HG02973 (cell line): ENCODE measurements at regions not wholly inside any gene's neighbourhood (a gene's known extent, or its start where the extent isn't known, plus 50 kb on each side); places are given as distances from the start of the nearest gene placed in this dataset.
"Not testable (repeated sequence)": the region's sequence is repeated elsewhere in the genome, so short reads cannot be mapped to it uniquely, and the experiment has no call there.

Experiments used
- ATAC-seq: cut with Tn5 transposase; IDR thresholded peaks from one replicate; pipeline ENCODE4 v1.9.1; 2021; ENCODE audit warnings: moderate library complexity; ENCODE audit not compliant: unreplicated experiment

DNA sequence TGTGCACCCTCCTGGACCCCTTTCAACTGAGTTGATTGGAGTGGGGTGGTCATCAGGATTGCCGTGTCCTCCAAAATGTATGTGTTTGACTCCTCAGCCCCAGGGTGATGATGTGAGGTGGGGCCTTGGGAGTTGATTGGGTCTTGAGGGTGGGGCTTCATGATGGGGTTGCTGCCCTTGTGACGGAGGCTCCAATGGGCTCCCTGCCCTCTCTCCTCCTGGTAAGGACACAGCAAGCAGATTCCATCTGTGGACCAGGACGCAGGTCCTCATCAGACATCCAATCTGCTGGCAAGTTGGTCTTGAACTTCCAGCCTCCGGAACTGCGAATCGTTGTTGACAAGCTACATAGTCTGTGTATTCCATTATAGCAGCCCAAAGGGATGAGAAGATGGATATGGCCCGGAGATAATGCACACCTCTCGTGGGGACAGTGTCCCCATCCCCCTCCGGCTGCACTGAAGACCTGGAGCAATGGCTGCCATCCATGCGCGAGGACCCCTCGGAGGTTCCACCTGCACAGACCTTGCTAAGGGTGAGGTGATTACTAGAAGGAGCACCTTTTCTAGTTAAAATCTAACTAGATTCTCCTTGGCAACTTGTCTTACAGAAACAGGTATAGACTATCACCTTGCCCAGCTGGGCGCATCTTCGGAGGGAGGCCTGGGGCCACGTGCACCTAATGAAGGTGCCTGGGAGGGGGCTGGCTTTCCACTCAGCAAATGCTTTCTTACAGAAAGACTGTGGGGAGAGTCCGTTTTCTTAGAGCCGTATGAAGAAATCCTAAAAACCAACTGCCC, 75.7 kb upstream of the IRX4 start:
- no peak for ATAC-seq

DNA sequence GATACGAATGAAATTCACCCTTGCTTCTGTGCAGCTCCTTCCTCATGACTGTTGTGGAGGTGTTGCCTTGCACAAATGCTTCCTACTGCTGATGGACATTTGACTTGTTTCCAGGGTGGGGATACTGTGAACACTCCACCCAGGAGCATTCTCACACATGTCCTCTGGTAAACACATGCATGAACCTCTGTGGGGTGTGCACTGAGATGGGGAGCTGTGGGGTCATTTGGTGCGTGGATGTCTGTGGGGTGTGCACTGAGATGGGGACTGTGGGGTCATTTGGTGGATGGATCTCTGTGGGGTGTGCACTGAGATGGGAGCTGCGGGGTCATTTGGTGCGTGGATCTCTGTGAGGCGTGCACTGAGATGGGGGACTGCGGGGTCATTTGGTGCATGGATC, 72.9 kb upstream of the IRX4 start:
- no peak for ATAC-seq

DNA sequence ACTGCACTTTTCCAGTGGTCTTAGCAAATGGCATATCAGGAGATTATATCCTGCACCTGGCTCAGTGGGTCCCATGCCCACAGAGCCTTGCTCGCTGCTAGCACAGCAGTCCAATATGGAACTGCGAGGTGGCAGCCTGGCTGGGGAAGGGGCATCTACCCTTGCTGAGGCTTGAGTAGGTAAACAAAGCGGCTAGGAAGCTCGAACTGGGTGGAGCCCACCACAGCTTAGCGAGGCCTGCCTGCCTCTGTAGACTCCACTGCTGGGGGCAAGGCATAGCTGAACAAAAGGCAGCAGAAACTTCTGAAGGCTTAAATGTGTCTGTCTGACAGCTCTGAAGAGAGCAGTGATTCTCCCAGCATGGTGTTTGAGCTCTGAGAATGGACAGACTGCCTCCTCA, 71.0 kb upstream of the IRX4 start:
- ATAC-seq: not testable (repeated sequence)

DNA sequence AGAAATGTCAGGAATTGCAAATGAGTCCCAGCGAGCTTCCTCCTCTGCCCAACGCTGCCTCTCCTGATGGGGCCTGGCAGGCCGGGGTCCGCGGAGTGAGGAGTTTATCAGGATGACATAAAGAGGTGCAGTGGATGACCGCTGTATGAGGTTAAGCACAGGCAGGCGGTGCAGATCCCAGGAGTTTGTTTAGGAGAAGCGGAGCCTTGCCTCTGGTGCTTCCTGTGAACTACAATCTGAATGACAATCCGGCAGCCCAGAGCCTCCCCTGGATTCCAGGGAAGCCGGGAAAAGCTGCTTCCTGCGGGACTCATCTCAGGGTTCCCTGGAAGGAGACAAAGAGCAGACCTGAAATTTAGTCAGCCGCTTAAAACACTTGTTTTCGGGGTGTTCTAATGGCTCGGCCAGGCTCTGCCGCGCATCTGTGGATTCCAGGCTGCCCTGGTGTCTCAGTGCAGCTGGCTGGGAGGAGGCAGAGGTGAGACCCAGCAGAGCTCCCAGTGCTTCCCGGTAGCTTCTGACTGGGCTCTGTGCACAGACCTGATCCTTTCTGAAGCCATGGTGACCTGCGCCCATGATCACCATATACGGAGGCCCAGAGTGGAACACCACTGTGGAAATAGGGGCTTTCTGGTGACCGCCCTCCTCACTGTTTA, 69.8 kb upstream of the IRX4 start:
- ATAC-seq: no peak

DNA sequence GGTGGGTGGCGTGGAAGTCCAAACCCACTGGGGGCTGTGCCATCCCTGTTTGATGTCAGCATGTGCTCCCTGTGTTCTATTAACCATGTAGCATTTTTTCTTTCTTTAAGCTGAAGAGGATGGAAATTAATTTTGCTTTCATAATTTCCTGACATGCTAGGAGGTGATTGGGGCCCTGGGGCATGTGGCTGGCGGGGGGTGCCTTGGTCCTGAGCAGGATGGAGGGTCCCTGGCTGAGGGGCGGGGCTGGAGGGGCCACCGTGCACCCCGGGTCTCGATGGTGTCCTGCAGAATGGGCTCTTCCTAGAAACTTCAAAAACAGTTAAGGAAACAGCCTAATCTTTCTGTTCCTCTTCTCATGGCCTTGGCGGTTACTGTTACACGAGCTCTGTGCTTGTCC, 69.3 kb upstream of the IRX4 start:
- ATAC-seq: no peak

DNA sequence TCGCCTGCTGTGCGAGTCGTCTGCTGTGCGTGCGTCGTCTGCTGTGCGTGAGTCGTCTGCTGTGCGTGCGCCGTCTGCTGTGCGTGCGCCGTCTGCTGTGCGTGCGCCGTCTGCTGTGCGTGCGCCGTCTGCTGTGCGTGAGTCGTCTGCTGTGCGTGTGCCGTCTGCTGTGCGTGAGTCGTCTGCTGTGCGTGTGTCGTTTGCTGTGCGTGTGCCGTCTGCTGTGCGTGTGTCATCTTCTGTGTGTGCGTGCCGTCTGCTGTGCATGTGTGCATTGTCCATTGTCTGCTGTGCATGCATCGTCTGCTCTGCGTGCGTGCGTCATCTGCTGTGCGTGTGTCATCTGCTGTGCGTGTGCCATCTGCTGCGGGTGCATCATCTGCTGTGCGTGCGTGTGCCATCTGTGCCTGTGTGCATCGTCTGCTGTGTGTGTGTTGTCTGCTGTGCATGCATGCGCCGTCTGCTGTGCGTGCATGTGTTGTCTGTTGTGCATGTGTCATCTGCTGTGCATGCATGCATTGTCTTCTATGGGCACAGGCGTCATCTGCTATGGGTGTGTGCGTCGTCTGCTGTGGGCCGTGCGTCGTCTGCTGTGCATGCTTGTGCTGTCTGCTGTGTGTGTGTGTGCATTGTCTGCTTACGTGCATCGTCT, 68.6 kb upstream of the IRX4 start:
- ATAC-seq: no peak

DNA sequence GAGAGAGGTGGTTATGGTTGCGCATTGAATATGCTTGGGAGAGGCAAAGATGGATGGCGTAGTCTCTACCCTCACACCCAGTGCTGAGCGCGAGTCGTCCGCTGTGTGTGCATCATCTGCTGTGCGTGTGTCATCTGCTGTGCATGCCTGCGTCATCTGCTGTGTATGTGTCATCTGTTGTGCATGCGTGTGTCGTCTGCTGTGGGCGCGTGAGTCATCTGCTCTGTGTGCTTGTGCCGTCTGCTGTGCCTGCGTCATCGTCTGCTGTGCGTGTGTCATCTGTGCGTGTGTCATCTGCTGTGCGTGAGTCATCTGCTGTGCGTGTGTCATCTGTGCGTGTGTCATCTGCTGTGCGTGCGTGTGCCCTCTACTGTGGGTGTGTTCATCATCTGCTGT, 68.0 kb upstream of the IRX4 start:
- ATAC-seq: no peak

DNA sequence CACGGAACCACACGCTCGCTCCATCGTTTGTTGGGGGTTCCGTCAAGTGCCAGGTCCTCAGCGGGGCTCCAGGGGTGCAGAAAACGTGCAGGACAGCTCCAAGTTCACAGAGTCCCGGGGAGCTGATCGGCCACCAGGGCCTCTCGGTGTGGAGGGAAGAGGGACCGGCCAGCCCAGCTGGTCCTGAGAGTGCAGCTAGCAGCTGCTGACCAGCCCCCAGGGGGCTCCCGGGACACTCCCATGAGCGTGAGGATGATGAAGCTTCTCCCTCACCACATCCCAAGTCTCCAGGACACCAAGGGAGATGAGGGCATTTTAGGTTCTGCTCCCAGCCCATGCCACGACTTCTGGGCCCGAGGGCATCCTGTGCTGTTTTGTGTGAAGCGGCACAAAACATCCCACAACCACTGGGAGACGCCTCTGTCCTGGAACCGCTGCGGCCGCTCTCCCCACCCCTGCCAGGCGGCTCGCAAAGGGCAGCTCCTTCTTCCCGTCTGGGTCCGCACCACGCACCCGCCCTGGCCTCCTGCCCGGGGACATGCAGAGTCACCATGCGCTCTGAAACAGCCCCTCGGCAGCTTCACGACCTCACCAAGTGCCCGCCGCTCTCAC, 67.5 kb upstream of the IRX4 start:
- ATAC-seq: no peak

DNA sequence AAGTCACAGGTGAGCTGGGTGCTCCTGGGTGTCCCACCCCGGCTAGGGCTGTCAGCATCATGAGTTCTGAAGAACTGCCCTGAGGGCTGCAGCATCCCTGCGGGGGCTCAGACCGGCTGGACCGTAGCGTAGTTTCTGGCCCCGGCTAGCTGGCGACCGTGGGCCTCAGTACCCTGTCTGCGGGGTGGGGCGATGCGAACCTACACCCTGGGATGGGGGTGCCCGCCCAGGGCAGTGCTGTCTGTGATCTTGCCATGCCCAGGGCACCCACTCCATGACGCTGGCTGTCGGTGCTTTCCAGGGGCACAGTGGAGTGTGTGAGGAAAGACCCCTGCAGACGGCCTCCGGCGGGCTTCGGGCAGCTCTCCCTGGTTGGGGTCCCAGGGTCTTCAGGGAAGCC, 66.5 kb upstream of the IRX4 start:
- ATAC-seq: no peak

DNA sequence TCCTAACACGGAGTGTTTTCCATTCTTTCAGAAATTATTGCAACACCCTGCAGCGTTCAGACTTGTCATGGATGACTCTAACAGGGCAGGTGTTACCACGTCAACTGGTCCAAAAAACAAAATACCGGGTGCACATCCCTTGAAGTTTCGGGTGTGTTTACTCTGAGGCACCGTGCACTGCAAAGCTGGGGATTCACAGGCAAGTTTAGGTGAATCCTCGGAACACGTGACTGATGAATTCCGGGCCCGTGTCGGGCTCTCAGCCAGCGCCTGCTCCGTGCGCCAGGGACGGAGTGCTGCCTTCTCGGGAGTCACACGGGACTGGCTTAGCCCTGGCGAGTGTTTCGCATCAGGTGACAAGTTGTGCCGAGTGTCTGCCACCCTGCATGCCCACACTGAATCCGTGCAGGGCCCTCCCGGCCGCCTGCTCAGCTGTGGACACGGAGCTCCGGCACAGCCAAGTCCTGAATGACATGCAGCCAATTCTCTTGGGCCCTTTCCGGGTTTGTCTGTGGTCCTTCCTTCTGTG, 66.0 kb upstream of the IRX4 start:
- ATAC-seq: no peak

DNA sequence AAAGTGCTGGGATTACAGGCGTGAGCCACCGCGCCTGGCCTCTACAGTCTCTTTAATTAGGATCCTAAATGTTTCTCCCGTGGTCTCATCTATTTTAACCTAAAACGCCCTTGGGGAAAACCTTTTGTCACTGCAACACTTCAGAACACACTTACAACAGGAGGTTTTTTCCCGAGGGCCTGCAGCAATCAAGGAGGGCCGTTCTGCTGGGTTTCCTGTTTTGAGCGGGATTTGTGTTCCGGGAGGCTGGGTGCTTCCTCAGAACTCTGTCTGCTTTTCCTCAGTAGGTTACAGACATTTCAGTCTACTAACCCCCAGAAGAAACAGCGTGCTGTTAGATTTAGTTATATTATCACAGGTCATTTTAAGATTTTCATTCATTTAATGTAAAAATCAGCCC, 65.4 kb upstream of the IRX4 start:
- ATAC-seq: no peak

DNA sequence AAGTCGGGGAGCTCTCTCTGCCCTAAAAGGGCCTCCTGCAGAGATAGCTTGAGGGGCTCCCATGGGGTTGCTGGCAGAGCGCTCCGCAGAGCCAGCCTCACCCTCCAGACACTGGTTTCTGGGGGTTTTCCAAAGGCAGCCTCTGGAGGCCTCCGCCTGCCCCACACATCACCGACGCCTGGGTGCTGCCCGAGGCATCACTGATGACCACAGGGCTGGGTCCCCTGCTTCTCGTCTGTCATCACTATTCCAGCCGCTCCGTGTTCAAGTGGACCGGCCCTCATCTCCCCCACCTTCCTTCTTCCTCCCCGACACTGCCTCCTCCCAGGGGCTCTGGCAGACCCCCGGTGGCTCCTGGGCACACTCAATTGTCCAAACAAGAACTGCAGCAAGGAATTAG, 64.1 kb upstream of the IRX4 start:
- no peak for ATAC-seq

DNA sequence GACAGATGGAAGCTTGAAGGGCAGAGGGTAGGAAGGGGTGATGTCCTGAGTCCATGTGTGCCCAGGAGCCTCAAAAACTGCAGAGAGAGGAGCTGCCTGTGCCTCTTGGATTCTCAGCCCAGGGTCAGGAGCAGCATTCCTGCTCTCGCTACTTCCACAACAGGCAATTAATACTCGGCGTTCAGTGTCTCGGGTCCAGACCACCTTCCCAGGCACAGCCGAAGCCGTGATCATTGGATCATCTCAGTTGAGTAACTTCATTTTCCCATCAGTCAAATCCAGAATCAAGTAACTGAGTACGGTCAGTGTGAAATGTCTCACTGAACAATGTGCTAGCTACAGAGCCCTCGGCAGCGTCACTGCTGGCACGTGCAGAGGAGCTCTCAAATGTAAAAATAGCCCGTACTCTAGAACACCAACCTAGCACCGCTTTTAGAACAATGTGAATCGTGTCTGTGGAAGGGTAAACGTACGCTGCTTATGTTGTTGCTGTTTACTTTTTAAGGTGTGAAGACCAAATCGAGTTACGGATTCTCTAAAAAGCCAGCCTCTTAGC, 63.5 kb upstream of the IRX4 start:
- no peak for ATAC-seq

DNA sequence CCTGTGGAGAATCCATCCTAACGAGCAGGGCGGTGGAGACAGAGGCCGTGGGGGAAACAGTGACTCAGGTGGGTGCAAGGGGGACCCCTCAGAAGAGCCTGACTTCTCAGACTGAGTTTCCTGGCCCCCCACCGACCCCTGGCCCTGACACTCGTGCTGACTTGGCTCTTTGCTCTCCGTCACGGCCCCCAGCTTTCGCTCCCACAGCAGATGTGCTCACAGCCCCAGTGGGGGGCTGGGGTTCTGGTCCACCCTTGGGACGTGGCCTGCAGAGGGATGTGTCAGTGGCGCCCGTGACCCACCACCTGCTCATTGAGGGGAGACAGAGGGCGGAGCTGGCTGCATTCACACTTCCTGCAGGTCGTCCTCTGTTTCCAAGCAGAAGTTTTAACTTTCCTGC, 62.9 kb upstream of the IRX4 start:
- ATAC-seq: no peak

DNA sequence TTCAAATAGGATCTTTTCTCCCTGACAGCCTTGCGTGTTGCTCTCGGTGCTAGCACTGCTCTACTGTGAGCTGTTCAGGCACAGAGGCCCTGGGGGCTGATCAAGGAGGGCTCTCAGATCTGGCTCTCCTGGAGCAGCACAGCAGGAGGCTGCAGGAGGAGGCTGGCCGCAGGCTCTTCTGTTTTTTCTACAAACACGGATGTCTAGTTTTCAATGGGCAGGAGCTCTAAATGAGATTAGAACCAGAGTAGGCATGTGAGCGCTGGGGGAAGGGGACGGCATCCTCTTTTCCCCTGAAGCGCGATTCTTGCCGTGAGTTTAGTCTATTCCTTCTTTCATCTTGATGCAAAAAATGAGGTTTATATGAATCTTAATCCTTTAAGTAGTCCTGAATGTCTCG, 61.7 kb upstream of the IRX4 start:
- no peak for ATAC-seq

DNA sequence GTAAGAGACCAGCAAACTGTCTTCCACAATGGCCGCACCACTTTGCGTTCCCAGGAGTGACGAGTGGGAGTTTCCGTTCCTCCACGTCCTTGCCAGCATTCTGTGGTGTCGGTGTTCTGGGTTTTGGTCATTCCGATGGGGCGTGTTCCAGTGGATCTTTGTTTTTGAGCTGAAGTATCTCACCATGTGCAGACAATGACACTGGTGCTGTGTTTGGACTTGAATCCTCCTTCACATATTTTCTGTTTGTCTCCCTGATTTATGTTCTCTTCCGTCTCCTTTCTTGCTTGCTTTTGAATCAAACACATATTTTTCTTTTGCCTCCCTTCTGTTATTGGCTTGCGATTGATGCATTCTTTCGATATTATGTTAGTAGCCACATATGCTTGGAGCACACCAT, 60.8 kb upstream of the IRX4 start:
- no peak for ATAC-seq

DNA sequence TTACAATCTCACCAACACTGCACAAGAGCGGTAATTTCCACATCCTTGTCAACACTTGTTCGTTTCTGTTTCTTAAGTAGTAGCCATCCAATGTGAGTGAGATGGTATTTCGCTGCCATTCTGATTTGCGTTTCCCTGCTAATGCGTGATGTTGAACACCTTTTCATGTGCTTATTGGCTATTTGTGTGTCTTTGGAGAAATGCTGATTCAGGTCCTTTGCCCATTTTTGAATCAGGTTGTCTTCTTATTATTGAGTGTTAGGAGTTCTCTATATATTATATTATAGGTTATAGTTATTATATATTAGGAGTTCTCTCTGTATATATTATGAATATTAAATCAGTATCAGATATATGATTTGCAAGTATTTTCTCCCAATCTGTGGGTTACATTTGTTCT, 59.9 kb upstream of the IRX4 start:
- ATAC-seq: no peak

DNA sequence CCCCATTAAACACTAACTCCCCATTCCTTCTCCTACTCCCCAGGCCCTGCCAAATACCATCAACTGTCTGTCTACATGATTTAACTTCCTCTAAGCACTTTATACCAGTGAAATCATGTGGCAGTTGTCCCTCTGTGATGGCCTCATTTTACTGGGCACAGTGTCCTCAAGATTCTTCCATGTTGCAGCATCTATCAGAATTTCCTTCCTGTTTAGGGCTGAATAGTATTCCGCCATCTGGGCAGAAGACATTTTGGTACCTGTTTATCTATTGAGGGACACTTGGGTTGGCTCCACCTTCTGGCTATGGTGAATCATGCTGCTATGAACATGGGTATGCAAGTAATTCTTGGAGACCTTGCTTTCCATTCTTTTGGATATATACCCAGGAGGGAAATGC, 59.4 kb upstream of the IRX4 start:
- ATAC-seq: no peak

DNA sequence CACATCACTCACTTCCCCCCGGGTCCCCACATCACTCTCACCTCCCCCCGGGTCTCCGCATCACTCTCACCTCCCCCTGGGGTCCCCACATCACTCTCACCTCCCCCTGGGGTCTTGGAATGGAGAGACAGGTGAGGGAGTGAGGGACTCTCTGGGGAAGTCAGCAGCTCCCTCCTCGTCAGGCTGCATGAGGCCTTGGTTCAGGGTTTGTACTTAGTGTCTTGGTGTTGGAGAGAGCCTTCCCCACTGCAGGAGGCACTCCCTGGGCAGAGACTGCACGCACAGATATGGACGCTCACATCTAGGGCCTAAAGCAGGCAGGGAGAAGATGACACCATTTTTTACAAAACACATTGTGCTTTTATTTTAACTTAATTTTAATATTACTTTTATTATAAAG, 56.5 kb upstream of the IRX4 start:
- ATAC-seq: no peak

DNA sequence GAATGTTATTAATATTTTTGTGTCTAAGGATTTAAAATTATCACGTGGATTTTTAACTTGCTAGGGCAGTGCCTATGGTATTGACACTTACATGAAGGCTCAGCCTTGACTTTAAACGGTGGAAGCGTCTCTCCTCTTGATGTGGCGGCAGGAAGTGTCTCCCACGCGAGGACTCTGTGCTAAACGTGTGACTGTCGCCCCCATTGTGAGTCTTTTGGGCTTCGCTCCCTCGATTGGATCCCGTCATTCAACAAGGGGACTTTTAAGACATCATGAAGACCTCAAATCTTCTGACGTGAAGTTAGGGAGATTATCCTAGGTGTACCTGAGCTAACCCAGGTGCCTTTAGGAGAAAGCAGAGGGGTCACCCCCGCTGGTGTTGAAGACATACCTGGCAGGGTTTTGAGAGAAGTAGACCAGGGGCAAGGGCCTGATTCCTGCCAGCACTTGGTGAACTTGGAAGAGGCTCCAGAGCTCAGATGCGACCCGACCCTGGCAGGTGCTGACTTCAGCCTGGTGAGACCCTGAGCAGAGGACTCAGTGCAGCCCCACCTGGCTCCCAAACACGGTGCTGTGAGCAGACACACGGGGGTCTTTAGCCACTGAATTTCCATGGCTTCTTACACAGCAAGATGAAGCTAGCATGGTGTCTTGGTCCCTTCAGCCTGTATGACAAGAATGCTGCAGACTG, 55.7 kb upstream of the IRX4 start:
- no peak for ATAC-seq

DNA sequence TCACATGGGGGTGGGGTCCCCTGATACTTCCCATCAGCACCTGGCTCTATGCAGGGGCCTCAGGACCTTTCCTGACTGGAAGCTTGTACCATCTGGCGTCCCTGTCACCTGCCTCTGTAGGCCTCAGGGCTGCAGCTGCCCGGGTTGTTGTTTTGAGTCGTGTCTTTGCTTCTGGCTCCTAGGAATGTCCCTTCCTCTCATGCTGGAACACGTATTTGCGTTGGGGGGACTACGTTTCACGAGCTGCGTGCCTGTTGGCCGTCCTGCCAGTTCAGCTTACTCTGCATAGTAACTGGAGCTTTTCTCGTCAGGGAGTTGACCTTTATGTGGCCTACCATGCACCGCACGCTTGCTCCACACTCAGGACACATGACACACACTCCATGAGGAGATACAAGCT, 54.9 kb upstream of the IRX4 start:
- ATAC-seq: no peak
